Stimulated activated CD4-positive, alpha-beta T cell treated with anti-CD3 and anti-CD28 coated beads, Interleukin-2, amount 100 ng/mL, for 24 hours (primary cell): ENCODE measurements at regions not wholly inside any gene's neighbourhood (a gene's known extent, or its start where the extent isn't known, plus 50 kb on each side); places are given as distances from the start of the nearest gene placed in this dataset.
A peak's percentile ranks its signal among the peaks of the same experiment; 100 is the strongest.
"Not testable (repeated sequence)": the region's sequence is repeated elsewhere in the genome, so short reads cannot be mapped to it uniquely, and the experiment has no call there.

Source experiments
- DNase-seq, 2 donors: peaks; one replicate each; pipeline ENCODE4 v3.0.0-alpha.2; 2020

DNA sequence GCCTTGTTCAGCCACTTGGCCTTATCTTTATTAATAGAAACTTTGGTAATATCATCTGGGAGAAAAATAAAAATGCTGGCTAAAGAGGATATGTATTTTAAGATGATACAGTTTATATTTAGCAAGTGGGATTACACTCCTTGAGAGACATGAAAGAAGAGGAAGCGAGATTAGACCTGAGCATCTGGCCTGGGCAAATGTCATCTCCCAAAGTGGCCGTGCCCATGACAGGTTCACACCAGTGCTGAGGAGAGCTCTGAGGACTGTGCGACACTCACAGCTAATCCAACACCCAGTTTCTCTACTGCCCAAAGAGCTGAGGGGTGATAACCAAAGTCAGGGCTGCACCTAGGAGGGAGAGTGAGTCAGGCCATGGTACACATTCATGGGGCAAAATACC, 121.7 kb upstream of the DUSP10 start:
- DNase-seq: no peak

DNA sequence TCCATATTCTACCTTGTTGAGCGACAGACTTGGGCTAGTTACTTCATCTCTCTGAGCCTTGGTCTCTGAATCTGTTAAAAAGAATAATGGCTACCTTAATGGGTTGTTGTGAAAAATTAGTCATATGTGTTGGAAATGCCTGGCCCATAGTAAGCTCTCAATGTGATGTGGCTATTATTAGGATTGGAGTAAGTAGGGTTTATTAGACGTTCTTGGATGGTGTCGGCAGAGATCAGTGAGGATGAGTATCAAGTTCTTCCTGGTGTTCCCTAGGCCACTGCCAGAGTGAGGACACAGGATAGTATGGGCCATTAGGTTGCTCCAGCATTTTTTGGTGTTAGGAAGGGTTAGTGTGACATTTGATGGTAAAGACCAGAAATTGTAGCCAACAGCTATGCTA, 121.1 kb upstream of the DUSP10 start:
- DNase-seq: no peak

DNA sequence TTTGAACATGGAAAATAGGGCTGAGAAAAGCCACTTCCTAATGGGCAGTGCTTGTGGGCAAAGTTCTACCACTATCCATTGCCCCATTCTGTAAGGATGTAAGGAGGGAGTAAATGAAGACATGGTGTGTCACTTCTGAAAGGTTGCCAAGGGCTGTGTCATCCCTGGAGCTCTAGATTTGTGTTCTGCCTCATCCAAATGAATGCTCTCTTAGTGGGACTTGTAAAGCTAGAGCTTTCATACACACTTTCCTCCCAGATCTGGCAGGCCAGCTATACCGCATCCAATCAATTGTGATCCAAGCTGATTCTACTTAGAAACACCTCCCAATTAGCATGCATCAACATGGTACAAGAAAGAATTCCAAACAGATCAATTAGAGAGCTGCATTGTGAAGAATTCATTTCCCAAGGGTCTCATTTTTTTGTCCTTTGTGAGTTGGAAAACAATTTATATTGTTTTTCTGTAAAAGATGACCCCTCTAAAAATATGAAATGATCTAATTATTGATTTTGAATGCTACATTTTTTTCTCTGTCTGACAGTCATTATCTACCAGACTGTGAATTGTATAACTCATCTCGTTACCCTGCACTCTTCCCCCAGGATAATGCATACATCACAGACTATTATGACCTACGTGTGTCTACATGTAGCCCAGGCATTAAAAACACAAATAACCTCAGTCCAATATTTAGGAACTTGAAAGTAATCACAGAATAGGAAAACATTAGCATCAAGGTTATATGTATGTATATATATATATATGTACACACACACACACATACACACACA, 117.1 kb upstream of the DUSP10 start:
- DNase-seq: no peak

DNA sequence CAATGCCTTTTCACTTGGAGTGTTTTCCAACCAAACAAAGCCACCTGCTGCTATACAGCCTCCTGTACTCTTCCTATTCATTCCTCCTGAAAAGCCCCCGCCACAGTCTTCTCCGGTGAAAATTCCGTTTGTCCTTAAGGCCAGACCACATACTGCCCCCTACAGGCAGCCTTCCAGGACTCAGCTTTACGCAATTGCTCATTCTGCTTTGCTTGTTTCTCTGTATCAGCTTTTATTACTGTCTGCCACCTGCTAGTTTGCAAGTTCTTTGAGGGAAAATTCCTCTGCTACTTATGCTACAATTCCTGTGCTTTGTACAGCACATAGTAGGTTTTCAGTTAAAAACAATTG, 115.2 kb upstream of the DUSP10 start:
- DNase-seq: not testable (repeated sequence)

DNA sequence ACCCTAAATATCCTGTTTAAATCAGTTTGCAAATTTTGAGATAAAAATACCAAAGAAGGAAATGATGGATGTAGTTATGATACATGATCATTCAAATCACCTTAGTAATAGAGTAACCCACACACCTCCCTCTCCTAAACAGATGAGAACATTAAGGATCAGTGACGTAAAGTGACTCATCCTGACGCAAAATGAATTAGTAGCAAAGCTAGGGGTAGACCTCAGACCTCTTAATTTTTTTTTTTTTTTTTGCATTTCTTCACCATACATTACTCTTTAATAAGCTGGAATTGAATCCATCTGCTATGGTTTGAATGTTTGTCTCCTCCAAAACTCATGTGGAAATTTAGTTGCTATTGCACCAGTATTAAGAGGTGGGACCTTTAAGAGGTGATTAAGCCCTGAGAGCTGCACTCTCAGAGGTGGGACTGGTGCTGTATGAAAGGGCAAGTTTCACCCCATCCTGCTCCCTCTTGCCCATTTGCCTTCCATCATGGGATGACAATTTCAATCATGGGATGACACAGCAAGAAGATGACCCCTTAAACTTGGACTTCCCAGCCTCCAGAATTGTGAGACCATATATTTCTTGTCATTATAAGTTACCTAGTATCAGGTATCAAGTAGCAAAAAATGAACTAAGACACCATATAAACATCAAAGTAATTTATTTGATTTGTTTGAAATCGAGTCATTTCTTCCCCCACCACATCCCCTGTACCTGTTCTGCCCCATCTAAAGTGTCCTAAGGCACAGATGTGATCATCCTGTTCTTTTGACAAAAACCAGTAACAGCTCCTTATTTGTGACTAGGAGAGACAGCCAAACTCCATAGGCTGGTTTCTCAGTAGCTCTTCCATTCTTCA, 114.6 kb upstream of the DUSP10 start:
- no peak for DNase-seq

DNA sequence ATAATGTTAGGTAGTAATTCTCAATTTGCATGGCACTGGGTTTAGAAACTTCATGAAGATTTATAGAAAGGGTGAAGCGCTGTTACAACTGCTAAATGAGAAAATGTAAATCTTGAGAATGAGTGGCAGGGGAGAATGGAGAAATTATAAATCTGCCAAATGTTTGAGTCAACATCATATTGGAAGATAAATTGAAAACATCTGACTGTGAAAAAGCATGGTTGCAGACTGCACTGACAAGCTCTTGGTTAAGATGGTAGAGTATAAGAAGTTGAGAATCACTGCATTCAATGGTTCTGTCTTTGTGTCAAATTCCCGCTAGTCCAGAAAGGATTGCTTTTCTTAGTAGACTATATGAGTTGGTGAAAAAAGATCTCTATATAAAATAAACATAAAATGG, 113.3 kb upstream of the DUSP10 start:
- DNase-seq: no peak

DNA sequence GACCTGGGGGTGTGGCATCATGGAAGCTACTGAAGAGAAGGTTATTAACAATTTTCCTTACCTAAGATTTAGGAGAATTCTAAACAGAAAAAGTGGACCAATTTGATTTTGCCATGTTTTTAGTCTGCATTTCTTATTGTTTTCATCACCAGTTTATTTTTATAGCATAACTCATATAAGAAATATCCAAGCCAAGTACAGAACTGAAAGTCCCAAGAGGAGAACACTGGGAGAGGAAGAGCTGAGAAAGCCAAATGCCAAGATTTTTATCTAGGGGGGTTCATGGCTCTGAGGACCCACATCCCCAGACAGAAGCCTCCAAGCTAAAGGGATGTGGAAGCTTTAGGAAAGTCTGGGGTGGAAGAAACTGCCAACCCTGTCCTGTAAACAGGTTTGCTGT, 109.4 kb upstream of the DUSP10 start:
- no peak for DNase-seq

DNA sequence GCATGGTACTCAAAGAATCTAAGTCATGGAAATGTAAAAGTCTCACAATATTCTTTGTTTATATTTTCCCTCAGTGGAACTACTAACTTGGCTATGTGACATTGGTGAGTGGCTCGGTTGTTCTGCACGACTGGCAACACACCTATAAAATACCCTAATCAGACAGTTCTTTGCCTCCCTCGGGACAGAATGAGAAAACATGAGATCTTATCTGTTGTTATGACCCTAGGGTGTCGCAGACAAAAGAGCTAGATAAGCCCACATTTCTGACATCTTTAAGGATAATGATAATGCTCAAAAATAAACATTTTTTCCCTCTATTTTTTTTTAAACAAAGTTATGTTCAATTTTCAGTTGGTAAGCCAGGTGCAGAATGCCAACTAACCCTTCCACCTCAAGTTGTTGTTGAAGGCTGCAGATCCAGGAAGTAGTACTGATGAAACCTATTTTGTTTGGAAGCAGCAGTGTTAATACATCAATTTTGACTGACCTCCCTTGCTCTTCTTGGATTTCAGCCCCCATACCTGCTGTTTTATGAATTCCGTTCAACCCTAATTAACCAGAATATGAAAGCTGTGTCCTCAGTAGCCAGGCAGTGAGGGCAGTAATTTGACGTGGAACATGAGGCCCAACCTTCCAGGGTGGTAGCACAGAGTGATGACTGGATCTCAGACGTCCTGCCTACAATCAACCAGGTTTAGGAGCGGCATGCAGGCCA, 108.7 kb upstream of the DUSP10 start:
- no peak for DNase-seq

DNA sequence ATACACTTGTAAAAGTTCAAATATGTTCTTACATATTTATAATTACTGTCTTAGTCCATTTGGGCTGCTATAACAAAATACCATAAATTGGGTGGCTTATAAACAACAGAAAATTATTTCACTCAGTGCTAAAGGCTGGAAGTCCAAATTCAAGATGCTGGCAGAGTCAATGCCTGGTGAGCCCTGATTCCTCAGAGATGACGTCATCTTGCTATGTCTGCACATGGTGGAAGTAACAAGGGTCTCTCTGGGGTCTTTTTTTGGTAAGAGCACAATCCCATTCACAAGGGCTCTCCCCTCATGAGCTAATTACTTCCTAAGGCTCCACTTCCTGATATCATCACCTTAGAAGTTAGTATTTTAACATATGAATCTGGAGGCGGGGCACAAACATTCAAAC, 108.0 kb upstream of the DUSP10 start:
- no peak for DNase-seq

DNA sequence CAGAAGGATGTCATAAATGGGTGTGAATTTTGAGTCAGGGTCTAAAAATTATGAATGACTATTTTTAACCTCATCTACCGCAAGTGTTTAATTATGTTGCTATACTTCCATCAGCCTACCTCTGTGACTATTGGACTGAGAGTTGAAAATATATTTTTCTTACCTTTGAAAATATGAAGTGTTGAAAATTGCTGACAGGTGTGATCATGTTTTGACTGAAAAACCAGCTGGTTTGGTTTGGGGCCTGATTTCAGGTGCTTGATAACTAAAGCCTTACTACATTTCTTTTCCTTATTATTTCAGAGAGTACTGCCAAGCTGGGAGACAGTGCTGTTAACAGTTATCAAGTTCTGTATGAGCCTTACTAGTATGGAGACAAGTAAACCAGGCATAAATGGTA, 107.2 kb upstream of the DUSP10 start:
- DNase-seq: no peak

DNA sequence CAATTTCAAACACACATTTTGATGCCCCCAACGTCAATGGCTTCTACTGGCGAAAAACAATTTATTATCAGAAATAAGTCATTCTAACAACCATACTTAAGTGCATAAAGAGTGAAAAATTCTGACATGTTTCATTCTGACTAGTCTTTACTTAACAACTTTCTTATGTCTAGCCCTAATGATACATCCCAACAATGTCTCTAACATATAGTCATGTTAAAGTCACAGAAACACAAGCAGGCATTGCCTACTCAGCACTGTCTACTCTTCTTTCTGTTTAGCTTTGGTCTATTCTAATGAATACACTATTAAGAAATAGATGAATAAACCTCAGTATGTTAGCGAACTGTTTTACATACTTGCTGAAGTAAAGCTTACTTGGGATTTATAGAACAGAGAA, 105.8 kb upstream of the DUSP10 start:
- DNase-seq: no peak

DNA sequence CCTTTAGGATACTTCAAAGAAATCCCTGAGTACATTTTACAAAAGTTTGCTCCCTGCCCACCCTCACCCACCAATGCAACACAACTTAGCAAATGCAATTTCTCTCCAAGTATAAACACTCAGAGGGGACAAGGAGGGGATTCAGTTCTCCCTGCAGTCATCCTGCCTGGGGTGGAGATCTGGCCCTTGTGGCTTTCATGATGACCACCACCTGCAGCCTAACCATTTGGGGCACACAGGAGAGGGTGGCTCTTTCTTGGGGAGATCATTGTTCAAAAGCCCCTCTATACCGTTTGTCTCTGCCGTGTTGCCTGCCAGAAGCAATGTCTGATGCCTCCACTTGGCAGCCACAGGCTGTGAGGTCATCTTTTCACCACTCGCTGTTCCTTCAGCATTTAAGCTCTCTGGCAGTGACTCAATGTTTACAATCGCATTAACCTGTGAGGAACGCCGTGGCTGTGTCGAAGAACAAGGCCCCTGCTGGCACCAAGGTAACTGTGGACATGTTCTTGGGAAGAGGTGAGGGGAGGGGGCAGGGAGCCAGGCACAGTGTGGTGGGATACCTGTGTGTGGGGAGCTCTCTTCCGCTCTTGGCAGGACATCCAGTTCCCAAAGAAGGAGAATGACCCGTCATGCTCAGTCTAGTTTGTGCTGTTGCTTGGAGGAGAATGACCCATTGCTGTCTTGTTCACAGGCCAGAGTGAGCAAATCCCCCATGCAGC, 103.9 kb upstream of the DUSP10 start:
- DNase-seq: no peak

DNA sequence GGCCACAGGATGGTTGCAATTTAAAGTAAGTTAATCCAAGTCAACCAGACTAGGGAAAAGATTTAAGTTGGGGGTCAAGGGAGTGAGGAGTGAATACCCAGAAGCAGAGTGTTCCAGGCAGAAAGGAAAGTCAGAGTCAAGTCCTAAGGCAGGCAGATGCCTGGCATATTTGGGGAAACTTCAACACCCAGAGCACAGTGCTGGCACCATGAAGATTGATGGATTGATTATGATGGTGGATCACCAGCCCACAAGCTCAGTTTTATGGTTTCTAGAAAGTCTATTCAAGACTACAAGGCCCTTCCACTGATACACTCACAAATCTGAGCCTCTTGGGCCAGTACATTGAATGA, 100.1 kb upstream of the DUSP10 start:
- no peak for DNase-seq

DNA sequence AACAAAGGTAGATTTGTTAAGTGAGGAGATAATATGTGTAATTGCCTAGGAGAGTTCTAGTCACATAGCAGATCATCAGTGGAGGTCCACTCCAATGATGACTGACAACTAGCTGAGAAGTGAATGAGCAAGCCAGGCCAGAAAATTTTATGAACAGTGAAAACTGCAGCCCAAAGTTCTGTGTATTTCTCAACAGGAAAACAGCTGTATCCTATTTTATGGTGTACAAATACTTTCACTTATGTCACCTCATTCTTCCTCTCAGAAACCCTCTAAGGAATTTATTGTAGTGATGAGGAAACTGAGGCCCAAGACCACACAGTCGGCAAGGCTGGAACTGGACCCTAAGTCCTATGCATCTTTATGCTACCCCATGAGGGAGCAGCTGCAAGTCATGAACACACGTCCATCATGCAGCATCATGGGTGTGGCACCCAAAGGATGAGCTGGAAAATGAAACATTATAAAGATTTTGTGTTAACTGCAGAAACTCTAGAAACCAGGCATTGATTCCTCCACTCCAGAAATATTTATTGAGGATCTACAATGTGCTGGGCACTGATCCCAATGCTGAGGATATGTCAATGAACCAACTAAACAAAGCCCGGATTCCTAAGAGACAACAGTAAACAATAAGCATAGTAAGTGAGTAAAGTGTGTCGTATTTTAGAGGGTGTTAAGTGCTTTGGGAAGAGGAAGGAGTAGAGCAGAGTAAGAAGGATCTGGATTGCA, 99.5 kb upstream of the DUSP10 start:
- DNase-seq: no peak

DNA sequence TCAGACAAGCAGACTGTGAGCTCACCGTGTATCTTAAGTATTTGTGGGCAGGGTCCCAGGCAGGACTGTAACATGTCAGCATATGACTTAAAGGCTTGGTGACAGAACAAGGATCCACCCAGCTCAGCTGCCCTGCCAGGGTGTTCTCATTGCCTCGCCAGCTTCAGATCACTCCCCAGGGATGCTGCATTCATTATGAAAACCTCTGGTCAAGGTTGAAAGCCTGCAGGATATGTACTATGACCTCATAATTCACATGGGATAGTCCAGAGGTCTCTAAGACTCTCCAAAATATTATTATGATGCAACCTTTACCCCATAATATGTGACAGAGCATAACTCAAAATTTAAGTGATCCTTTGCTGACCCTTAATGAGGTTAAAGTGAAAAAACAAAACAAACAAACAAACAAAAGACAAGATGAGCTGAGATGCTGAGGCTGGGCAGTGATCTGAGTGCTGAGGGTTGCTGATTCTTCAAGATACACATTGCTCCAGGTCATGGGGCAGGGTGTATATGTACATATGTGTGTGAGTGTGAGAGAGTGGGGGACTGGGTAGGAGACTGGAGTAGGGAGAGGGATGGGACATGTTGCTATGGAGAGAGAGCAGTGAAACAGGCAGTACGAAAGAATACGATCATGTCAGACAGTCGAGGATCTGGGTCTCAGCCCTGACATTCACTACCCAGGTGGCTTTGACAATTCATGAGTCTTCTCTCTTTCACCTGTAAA, 98.8 kb upstream of the DUSP10 start:
- DNase-seq: no peak

DNA sequence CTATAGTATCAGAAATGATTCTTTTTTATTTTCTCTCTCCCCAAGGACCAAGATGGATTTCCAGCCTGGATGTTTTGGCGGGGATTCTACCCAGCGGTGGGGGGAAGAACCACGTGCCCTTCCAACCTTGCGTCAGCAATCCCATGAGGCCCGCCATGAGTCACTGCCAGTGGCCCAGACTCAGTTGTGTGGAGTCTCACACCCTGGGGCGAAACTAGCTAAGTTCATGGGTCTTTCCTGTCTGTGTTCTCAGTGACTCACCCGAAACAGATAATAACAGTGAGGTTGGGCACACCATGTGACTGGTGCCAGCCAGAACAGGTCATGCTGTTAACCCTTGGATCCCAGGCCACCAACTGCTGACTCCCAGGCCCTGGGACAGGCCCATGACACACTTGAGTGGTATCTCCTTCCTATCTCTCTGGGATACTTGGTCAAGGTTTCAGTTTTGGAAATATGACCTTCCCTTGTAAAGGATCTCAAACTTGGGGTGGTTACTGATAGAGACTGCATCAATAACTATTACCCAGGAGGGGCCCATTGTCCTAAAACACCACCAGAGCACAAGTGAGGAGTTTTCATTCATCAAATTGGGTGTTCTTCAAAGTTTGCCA, 98.0 kb upstream of the DUSP10 start:
- peak; percentile 79 to 81 for DNase-seq

DNA sequence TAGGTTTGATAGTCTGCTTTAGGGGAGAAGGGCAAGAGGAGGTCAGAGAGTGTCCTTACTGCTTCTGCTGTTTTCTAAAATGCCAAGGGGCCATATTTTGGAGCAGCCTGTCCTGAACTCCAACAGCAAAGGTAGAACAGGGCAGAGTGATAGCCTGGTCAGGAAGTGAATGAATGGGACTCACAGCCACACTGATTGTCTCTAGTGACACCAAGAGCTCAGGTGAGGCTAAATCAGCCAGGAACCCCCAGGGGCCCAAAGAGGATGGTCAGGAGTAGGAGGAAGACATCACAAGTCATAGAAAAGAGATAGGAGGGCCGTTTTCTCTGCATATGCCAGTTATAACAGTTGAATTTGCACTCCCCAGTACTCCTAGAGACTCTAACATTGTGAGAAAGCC, 97.4 kb upstream of the DUSP10 start:
- no peak for DNase-seq

DNA sequence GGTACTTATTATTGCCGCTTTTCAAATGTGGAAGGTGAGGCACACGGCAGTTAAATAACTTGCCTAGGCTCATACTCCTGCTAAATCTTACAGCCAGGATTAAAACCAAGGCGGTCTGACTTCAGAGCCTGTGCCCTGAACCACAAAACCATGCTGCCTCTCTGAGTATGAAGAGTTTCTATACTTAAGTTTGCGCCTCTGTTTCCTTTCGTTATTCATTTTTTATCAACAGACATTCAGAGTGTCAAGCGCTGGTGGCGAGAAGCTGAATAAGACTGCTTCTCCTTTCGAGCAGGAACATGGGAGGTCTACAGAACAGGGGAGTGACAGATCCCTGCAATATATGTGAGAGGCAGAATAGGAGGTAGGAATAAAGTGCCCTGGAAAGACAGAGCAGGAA, 96.0 kb upstream of the DUSP10 start:
- peak in 1 of 2 donors; percentile 39 for DNase-seq

DNA sequence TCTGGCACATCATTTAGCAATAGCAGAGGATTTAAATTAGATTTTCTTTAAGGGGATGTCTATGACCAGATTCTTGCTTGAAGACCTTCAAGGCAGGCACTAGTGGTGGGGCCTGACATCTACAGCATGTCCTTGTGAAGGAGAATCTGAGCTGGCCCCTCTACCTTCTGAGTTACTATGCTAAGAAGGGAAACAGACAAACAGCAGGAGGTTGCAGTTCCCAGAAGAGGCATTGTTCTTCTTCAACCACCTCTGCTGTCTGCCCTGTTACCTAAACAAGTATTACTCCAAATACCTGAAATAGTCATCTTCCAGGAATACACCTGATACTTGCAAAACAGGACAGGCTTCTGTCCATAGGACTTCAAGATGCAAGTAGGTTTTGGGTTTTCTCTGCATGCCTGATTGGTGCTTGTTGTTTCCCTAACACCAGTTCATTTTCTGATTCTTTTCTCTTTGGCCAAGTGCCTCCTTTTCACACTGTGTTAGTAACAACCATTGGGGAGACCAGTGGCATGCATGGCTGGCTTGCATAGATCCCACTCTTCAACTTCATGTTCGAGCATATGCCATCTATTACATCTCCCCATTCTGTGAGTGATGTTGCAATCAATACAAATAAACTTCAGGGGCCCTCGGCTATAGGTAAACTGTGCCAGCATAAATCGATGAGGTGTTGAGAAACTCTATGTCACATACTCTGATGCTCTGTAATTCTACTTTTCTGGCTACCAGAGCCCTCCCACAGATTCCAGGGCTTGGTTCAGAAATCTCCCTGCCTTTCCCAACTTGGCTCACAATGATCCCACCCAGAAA, 93.0 kb upstream of the DUSP10 start:
- DNase-seq: no peak

DNA sequence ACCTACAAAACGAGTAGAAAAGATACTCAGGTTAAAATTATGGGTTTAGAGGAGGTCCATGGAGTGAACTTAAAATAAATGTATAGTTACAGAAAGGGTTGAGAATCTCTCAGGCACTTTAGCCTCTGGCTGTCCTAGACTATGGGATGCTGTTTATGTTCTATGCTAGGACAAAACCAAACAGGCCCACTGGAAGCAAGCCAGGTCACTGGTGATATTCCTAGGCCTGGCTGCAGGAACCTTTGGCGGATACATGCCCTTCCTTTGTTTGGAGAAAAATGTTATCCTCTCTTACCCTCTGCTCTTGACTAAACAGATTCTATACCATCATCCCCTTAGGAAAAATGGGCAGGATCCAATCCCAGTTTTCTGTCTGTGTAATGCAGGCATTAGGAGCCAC, 90.7 kb upstream of the DUSP10 start:
- DNase-seq: no peak
